Memory B cell (primary cell): ENCODE measurements at regions not wholly inside any gene's neighbourhood (a gene's known extent, or its start where the extent isn't known, plus 50 kb on each side); places are given as distances from the start of the nearest gene placed in this dataset.

Experiments
- ATAC-seq: fragments of 150-1000 bp; cut with Tn5 transposase; 2 replicates; pipeline ENCODE4 v1.10.0; 2021; ENCODE audit warnings: low read depth, mild to moderate bottlenecking, moderate library complexity
- DNase-seq, 2 donors: peaks; one replicate each; pipeline ENCODE4 v3.0.0; 2022; ENCODE audit warnings: low spot score in 2 of 2
- H3K27ac Mint-ChIP-seq: one replicate; pipeline ENCODE4 v1.8.0; 2022; ENCODE audit warnings: mild to moderate bottlenecking, moderate library complexity, mixed read lengths
- H3K27me3 Mint-ChIP-seq: one replicate; pipeline ENCODE4 v1.8.0; 2022; ENCODE audit warnings: mixed read lengths
- H3K36me3 Mint-ChIP-seq: one replicate; pipeline ENCODE4 v1.8.0; 2022; ENCODE audit warnings: mild to moderate bottlenecking, mixed read lengths
- H3K4me1 Mint-ChIP-seq: one replicate; pipeline ENCODE4 v1.8.0; 2022; ENCODE audit warnings: mixed read lengths
- H3K4me3 Mint-ChIP-seq: one replicate; pipeline ENCODE4 v1.8.0; 2022; ENCODE audit warnings: mild to moderate bottlenecking, moderate library complexity, mixed read lengths
- H3K9me3 Mint-ChIP-seq: one replicate; pipeline ENCODE4 v1.8.0; 2022; ENCODE audit warnings: mixed read lengths

- Mint-ChIP-seq H3K4me1 (no peaks in the 10 kb centered on the region), H3K27ac (no peak overlapping the region), H3K9me3 (no peaks in the 10 kb centered on the region), H3K27me3 (peaks cover 2% of the 10 kb centered on the region), H3K36me3 (no peaks in the 10 kb centered on the region), H3K4me3 (no peak overlapping the region)
- ATAC-seq (no peak), DNase-seq (no peak)
These were observed 182.2 kb upstream of the NEBL start for GRCh38 chr10:21079330-21079658.

- DNase-seq (no peak), ATAC-seq (no peak)
- H3K4me1 Mint-ChIP-seq, result no peaks in the 10 kb centered on the region
- no peaks in the 10 kb centered on the region for H3K36me3 Mint-ChIP-seq
- no peaks in the 10 kb centered on the region for H3K9me3 Mint-ChIP-seq
- H3K4me3 Mint-ChIP-seq, result no peak overlapping the region
- no peak overlapping the region for H3K27ac Mint-ChIP-seq
- H3K27me3 Mint-ChIP-seq, result peaks cover 4% of the 10 kb centered on the region
These were observed 181.6 kb upstream of the NEBL start for GRCh38 chr10:21078410-21079329.

GRCh38 chr10:21077681-21078080, 180.6 kb upstream of the NEBL start:
- no peaks in the 10 kb centered on the region for H3K4me1 Mint-ChIP-seq
- no peaks in the 10 kb centered on the region for H3K9me3 Mint-ChIP-seq
- no peaks in the 10 kb centered on the region for H3K36me3 Mint-ChIP-seq
- no peak overlapping the region for H3K4me3 Mint-ChIP-seq
- no peak for DNase-seq
- no peak overlapping the region for H3K27ac Mint-ChIP-seq
- ATAC-seq, result no peak
- peaks cover 4% of the 10 kb centered on the region for H3K27me3 Mint-ChIP-seq

GRCh38 chr10:21076381-21076780, 179.3 kb upstream of the NEBL start:
- no peak overlapping the region for H3K4me3 Mint-ChIP-seq
- DNase-seq, result no peak
- no peaks in the 10 kb centered on the region for H3K9me3 Mint-ChIP-seq
- H3K27me3 Mint-ChIP-seq, result peaks cover 6% of the 10 kb centered on the region
- no peaks in the 10 kb centered on the region for H3K36me3 Mint-ChIP-seq
- H3K27ac Mint-ChIP-seq, result no peak overlapping the region
- no peaks in the 10 kb centered on the region for H3K4me1 Mint-ChIP-seq
- no peak for ATAC-seq

- DNase-seq (no peak), ATAC-seq (no peak)
- Mint-ChIP-seq H3K4me3 (no peak overlapping the region), H3K27me3 (peaks cover 6% of the 10 kb centered on the region), H3K9me3 (no peaks in the 10 kb centered on the region), H3K36me3 (no peaks in the 10 kb centered on the region), H3K27ac (no peak overlapping the region), H3K4me1 (no peaks in the 10 kb centered on the region)
These were observed 178.8 kb upstream of the NEBL start for GRCh38 chr10:21075880-21076279.

GRCh38 chr10:21071001-21071673, 174.0 kb upstream of the NEBL start:
- Mint-ChIP-seq H3K9me3 (no peaks in the 10 kb centered on the region), H3K36me3 (no peaks in the 10 kb centered on the region), H3K4me1 (no peaks in the 10 kb centered on the region), H3K27ac (no peak overlapping the region), H3K4me3 (no peak overlapping the region), H3K27me3 (peaks cover 6% of the 10 kb centered on the region)
- no peak for ATAC-seq
- DNase-seq, result no peak

GRCh38 chr10:21069929-21070700, 173.0 kb upstream of the NEBL start:
- peaks cover 6% of the 10 kb centered on the region for H3K27me3 Mint-ChIP-seq
- ATAC-seq, result no peak
- H3K9me3 Mint-ChIP-seq, result no peaks in the 10 kb centered on the region
- no peaks in the 10 kb centered on the region for H3K36me3 Mint-ChIP-seq
- no peaks in the 10 kb centered on the region for H3K4me1 Mint-ChIP-seq
- no peak for DNase-seq
- H3K4me3 Mint-ChIP-seq, result no peak overlapping the region
- no peak overlapping the region for H3K27ac Mint-ChIP-seq

GRCh38 chr10:21069278-21069677, 172.2 kb upstream of the NEBL start:
- DNase-seq (no peak), ATAC-seq (no peak)
- Mint-ChIP-seq H3K27me3 (peaks cover 6% of the 10 kb centered on the region), H3K36me3 (no peaks in the 10 kb centered on the region), H3K9me3 (no peaks in the 10 kb centered on the region), H3K4me1 (no peaks in the 10 kb centered on the region), H3K4me3 (no peak overlapping the region), H3K27ac (no peak overlapping the region)

GRCh38 chr10:21068026-21068656, 171.0 kb upstream of the NEBL start:
- Mint-ChIP-seq H3K27me3 (peaks cover 4% of the 10 kb centered on the region), H3K4me3 (no peak overlapping the region), H3K36me3 (no peaks in the 10 kb centered on the region), H3K27ac (no peak overlapping the region), H3K9me3 (no peaks in the 10 kb centered on the region), H3K4me1 (no peaks in the 10 kb centered on the region)
- ATAC-seq, result no peak
- no peak for DNase-seq

- Mint-ChIP-seq H3K36me3 (no peaks in the 10 kb centered on the region), H3K27ac (no peak overlapping the region), H3K4me3 (no peak overlapping the region), H3K4me1 (no peaks in the 10 kb centered on the region), H3K9me3 (peaks cover under 1% of the 10 kb centered on the region), H3K27me3 (peaks cover 2% of the 10 kb centered on the region)
- DNase-seq (no peak), ATAC-seq (no peak)
These were observed 168.6 kb upstream of the NEBL start for GRCh38 chr10:21065621-21066248.

GRCh38 chr10:21061982-21062381, 164.9 kb upstream of the NEBL start:
- Mint-ChIP-seq H3K27me3 (no peaks in the 10 kb centered on the region), H3K27ac (no peak overlapping the region), H3K36me3 (no peaks in the 10 kb centered on the region), H3K9me3 (peaks cover 6% of the 10 kb centered on the region), H3K4me3 (no peak overlapping the region), H3K4me1 (no peaks in the 10 kb centered on the region)
- no peak for DNase-seq
- no peak for ATAC-seq

GRCh38 chr10:21061184-21061583, 164.1 kb upstream of the NEBL start:
- DNase-seq, result no peak
- H3K27me3 Mint-ChIP-seq, result no peaks in the 10 kb centered on the region
- H3K4me1 Mint-ChIP-seq, result no peaks in the 10 kb centered on the region
- ATAC-seq, result no peak
- no peaks in the 10 kb centered on the region for H3K36me3 Mint-ChIP-seq
- peaks cover 6% of the 10 kb centered on the region for H3K9me3 Mint-ChIP-seq
- H3K27ac Mint-ChIP-seq, result no peak overlapping the region
- no peak overlapping the region for H3K4me3 Mint-ChIP-seq

GRCh38 chr10:21060626-21061025, 163.5 kb upstream of the NEBL start:
- H3K27ac Mint-ChIP-seq, result no peak overlapping the region
- H3K4me1 Mint-ChIP-seq, result no peaks in the 10 kb centered on the region
- no peaks in the 10 kb centered on the region for H3K27me3 Mint-ChIP-seq
- no peak overlapping the region for H3K4me3 Mint-ChIP-seq
- peaks cover 6% of the 10 kb centered on the region for H3K9me3 Mint-ChIP-seq
- ATAC-seq, result no peak
- H3K36me3 Mint-ChIP-seq, result no peaks in the 10 kb centered on the region
- no peak for DNase-seq
